ENCODE measurements at regions not wholly inside any gene's neighbourhood (a gene's known extent, or its start where the extent isn't known, plus 50 kb on each side); places are given as distances from the start of the nearest gene placed in this dataset.

- TF ChIP-seq CTCF (IDR thresholded peaks at IDR 0.05; ENCODE audit: control extremely low read depth in 1 of 3, insufficient read depth in 1 of 3, low read depth in 1 of 3, low read length in 3 of 3) (no peak), JUN (IDR thresholded peaks at IDR 0.05; ENCODE audit: low read depth, low read length) (no peak), JUND (IDR thresholded peaks at IDR 0.05; ENCODE audit: low read length) (no peak), HDAC2 (IDR thresholded peaks at IDR 0.05; ENCODE audit: borderline replicate concordance in 1 of 2, low read depth in 2 of 2, low read length in 2 of 2) (no peak), SIN3A (conservative IDR thresholded peaks at IDR 0.05 in 1 of 2, IDR thresholded peaks at IDR 0.05 in 1 of 2; ENCODE audit: low read depth in 1 of 2, low read length in 2 of 2) (no peak)
- TF ChIP-seq, protein P1, sequence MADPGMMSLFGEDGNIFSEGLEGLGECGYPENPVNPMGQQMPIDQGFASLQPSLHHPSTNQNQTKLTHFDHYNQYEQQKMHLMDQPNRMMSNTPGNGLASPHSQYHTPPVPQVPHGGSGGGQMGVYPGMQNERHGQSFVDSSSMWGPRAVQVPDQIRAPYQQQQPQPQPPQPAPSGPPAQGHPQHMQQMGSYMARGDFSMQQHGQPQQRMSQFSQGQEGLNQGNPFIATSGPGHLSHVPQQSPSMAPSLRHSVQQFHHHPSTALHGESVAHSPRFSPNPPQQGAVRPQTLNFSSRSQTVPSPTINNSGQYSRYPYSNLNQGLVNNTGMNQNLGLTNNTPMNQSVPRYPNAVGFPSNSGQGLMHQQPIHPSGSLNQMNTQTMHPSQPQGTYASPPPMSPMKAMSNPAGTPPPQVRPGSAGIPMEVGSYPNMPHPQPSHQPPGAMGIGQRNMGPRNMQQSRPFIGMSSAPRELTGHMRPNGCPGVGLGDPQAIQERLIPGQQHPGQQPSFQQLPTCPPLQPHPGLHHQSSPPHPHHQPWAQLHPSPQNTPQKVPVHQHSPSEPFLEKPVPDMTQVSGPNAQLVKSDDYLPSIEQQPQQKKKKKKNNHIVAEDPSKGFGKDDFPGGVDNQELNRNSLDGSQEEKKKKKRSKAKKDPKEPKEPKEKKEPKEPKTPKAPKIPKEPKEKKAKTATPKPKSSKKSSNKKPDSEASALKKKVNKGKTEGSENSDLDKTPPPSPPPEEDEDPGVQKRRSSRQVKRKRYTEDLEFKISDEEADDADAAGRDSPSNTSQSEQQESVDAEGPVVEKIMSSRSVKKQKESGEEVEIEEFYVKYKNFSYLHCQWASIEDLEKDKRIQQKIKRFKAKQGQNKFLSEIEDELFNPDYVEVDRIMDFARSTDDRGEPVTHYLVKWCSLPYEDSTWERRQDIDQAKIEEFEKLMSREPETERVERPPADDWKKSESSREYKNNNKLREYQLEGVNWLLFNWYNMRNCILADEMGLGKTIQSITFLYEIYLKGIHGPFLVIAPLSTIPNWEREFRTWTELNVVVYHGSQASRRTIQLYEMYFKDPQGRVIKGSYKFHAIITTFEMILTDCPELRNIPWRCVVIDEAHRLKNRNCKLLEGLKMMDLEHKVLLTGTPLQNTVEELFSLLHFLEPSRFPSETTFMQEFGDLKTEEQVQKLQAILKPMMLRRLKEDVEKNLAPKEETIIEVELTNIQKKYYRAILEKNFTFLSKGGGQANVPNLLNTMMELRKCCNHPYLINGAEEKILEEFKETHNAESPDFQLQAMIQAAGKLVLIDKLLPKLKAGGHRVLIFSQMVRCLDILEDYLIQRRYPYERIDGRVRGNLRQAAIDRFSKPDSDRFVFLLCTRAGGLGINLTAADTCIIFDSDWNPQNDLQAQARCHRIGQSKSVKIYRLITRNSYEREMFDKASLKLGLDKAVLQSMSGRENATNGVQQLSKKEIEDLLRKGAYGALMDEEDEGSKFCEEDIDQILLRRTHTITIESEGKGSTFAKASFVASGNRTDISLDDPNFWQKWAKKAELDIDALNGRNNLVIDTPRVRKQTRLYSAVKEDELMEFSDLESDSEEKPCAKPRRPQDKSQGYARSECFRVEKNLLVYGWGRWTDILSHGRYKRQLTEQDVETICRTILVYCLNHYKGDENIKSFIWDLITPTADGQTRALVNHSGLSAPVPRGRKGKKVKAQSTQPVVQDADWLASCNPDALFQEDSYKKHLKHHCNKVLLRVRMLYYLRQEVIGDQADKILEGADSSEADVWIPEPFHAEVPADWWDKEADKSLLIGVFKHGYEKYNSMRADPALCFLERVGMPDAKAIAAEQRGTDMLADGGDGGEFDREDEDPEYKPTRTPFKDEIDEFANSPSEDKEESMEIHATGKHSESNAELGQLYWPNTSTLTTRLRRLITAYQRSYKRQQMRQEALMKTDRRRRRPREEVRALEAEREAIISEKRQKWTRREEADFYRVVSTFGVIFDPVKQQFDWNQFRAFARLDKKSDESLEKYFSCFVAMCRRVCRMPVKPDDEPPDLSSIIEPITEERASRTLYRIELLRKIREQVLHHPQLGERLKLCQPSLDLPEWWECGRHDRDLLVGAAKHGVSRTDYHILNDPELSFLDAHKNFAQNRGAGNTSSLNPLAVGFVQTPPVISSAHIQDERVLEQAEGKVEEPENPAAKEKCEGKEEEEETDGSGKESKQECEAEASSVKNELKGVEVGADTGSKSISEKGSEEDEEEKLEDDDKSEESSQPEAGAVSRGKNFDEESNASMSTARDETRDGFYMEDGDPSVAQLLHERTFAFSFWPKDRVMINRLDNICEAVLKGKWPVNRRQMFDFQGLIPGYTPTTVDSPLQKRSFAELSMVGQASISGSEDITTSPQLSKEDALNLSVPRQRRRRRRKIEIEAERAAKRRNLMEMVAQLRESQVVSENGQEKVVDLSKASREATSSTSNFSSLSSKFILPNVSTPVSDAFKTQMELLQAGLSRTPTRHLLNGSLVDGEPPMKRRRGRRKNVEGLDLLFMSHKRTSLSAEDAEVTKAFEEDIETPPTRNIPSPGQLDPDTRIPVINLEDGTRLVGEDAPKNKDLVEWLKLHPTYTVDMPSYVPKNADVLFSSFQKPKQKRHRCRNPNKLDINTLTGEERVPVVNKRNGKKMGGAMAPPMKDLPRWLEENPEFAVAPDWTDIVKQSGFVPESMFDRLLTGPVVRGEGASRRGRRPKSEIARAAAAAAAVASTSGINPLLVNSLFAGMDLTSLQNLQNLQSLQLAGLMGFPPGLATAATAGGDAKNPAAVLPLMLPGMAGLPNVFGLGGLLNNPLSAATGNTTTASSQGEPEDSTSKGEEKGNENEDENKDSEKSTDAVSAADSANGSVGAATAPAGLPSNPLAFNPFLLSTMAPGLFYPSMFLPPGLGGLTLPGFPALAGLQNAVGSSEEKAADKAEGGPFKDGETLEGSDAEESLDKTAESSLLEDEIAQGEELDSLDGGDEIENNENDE (IDR thresholded peaks at IDR 0.05; ENCODE audit: insufficient replicate concordance, low read length): no peak
Observed at GRCh38 chr21:43295066-43295958, 126.5 kb downstream of the CRYAA start (continued).

Measured in H1 (cell line).